A673 (cell line): ENCODE measurements at regions not wholly inside any gene's neighbourhood (a gene's known extent, or its start where the extent isn't known, plus 50 kb on each side); places are given as distances from the start of the nearest gene placed in this dataset.

ENCODE experiments used
- EZH2 ChIP-seq: fragments of 200-600 bp; sonication (generic); IDR thresholded peaks from 2 replicates; pipeline ENCODE4 v1.6.1; 2017; ENCODE audit warnings: borderline replicate concordance, low read depth, mild to moderate bottlenecking, mixed read lengths, antibody characterized with exemption, low read length; ENCODE audit not compliant: poor library complexity, severe bottlenecking
- TF ChIP-seq, protein P1 (sequence below): fragments of 300-800, 200-600 bp; sonication (generic); conservative IDR thresholded peaks from 2 replicates; pipeline ENCODE4 v1.5.1; 2017; ENCODE audit warnings: low read depth, mild to moderate bottlenecking, antibody characterized with exemption, low read length, moderate library complexity, mixed read lengths

DNA sequence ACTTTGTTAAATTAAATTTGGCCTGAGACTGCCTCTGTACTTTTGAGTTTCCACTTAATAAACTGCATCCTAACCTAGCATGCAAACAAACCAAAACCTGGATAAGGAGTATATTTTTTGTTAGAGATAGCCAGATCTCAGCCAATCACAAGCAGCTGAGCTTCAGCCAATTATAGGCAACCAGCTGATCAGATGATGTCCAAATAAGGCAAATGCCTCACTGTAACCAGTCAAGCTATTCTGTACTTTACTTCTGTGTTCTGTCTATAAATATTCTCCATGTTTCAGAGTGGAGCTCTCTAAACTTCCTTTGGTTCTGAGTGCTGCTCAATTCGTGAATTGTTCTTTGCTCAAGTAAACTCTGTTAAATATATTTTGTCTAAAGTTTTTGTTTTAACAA is 194.6 kb upstream of the RGS17 start:
- TF ChIP-seq, protein P1, sequence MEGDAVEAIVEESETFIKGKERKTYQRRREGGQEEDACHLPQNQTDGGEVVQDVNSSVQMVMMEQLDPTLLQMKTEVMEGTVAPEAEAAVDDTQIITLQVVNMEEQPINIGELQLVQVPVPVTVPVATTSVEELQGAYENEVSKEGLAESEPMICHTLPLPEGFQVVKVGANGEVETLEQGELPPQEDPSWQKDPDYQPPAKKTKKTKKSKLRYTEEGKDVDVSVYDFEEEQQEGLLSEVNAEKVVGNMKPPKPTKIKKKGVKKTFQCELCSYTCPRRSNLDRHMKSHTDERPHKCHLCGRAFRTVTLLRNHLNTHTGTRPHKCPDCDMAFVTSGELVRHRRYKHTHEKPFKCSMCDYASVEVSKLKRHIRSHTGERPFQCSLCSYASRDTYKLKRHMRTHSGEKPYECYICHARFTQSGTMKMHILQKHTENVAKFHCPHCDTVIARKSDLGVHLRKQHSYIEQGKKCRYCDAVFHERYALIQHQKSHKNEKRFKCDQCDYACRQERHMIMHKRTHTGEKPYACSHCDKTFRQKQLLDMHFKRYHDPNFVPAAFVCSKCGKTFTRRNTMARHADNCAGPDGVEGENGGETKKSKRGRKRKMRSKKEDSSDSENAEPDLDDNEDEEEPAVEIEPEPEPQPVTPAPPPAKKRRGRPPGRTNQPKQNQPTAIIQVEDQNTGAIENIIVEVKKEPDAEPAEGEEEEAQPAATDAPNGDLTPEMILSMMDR, result no peak
- no peak for TF ChIP-seq EZH2
